ENCODE measurements at regions not wholly inside any gene's neighbourhood (a gene's known extent, or its start where the extent isn't known, plus 50 kb on each side); places are given as distances from the start of the nearest gene placed in this dataset.

DNA sequence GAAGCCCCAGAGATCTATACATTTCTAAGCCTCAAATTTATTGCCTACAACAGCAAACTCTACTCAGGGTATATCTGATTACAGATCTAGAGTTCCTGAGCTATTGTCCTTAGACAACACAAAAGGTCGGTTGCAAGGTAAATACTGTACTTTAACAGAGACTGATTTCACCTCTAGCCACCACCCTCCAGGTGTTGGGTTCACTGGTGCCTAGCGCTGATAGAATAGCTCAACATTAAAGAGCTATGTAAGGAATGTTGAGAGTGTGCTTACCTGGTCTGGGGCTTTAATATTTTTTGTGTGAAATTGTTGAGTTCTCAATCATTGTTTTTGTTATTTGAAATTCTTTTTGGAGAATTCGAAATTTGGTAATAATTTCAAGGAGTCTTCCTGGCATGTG, 277.0 kb upstream of the PSMD7 start:
- TF ChIP-seq, protein P1, sequence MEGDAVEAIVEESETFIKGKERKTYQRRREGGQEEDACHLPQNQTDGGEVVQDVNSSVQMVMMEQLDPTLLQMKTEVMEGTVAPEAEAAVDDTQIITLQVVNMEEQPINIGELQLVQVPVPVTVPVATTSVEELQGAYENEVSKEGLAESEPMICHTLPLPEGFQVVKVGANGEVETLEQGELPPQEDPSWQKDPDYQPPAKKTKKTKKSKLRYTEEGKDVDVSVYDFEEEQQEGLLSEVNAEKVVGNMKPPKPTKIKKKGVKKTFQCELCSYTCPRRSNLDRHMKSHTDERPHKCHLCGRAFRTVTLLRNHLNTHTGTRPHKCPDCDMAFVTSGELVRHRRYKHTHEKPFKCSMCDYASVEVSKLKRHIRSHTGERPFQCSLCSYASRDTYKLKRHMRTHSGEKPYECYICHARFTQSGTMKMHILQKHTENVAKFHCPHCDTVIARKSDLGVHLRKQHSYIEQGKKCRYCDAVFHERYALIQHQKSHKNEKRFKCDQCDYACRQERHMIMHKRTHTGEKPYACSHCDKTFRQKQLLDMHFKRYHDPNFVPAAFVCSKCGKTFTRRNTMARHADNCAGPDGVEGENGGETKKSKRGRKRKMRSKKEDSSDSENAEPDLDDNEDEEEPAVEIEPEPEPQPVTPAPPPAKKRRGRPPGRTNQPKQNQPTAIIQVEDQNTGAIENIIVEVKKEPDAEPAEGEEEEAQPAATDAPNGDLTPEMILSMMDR (IDR thresholded peaks at IDR 0.05) = no peak
- no peak for TF ChIP-seq POLR2A (IDR thresholded peaks at IDR 0.05)
